HG02870 (cell line): ENCODE measurements at regions not wholly inside any gene's neighbourhood (a gene's known extent, or its start where the extent isn't known, plus 50 kb on each side); places are given as distances from the start of the nearest gene placed in this dataset.
"Not testable (repeated sequence)": the region's sequence is repeated elsewhere in the genome, so short reads cannot be mapped to it uniquely, and the experiment has no call there.

Experiments
- ATAC-seq: cut with Tn5 transposase; IDR thresholded peaks from one replicate; pipeline ENCODE4 v1.9.1; 2021; ENCODE audit warnings: mild to moderate bottlenecking, moderate library complexity; ENCODE audit not compliant: unreplicated experiment

DNA sequence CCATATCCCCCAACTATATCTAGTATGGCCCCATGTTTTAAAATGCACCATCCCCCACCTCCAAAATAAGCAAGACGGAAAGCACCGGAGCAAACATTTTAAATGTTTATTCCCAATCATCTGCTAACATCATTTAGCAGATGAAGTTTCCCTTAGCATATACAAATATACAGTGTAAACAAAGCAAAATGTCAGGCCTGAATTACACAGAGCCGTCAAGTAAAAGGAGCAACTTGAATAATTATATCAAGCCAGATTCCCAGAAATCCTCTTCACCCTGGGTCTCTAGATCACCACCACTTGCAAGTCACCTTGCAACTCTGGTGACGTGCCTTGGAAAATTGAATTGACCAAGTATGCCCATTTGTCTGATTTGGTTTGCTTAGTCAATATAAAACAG, 91.6 kb upstream of the COL1A2 start:
- no peak for ATAC-seq

GRCh38 chr7:94303695-94304094, 91.0 kb upstream of the COL1A2 start:
- ATAC-seq = no peak

DNA sequence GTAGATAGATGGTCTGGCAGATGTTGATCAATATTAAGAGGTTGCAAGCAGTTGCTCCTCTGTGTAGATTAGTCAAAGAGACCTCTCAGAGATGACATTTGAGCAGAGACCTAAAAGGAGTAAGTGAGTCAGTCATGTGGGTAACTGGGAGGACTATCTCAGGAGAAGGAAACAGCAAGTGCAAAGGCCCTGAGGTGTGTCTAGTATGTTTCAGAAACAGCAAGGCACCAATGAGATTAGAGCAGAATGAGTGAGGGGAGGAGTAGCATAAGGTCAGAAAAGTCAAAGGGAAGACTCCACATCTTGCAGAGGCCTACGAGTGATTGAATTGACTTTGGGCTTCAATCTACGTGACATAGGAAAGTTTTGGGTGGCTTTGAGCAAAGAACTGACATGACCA, 89.8 kb upstream of the COL1A2 start:
- no peak for ATAC-seq

DNA sequence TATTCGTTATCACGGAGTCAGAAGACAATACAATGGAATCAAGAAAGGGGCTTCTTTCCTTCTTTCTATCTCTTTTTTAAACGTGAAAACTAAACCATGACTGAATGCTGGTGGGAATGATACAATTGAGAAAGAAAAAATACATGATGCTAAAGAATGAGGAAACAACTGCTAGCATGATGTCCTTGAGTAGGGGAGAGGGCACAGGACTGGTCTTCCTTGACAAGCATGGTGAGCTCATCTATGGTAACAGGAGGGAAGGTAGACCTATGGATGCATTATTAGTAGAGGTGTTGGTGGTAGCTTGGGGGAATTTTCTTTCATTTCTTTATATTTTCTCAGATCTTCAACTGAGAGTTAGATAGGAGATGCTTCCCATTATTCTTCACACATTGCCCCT, 88.9 kb upstream of the COL1A2 start:
- ATAC-seq = no peak

DNA sequence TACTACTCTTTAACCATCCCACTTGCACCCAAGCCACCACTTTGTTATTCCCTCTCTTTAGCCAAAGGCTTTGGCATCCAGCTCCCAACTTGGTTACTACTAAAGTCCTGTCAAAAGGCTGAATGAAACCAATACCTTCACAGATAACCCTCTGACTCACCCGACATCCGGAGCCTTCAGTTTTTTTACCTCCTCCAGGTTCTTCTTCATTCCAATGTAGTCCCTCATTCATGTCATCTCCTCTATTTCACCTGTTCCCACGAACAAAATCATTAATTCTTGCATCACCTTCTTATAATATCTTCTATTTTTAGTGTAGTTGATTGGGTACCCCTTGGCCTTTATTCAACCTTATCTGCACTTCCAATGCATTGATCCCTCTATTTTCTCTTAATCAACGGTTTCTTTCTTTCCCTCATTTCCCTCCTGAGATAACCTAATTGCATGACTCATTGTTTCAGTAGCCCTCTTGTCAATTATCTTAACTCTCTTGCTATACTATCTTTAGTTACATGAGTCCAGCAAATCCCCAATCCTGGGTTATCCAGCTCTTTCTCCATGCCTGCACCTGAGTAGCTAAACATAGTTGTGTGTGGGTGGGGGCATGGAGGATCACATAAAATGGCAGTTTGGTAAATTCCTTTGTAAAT, 87.2 kb upstream of the COL1A2 start:
- ATAC-seq = no peak

DNA sequence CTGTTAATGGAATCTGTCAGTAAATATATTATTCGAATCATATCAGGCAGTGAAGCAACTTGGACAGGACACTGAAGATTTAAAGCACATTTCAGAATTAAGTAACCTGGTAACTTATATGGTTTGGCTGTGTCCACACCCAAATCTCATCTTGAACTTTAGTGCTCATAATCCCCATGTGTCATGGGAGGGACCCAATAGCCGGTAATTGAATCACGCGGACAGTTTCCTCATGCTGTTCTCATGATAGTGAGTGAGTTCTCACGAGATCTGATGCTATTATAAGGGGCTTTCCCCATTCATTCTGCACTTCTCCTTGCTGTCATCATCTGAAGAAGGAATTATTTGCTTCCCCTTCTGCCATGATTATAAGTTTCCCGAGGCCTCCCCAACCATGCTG, 83.2 kb upstream of the COL1A2 start:
- ATAC-seq = no peak

GRCh38 chr7:94313926-94314325, 80.8 kb upstream of the COL1A2 start:
- no peak for ATAC-seq

- ATAC-seq = no peak
Measured at GRCh38 chr7:94314413-94315410, 80.0 kb upstream of the COL1A2 start.

GRCh38 chr7:94321138-94321537, 73.6 kb upstream of the COL1A2 start:
- ATAC-seq = not testable (repeated sequence)

- no peak for ATAC-seq
Measured at GRCh38 chr7:94323844-94324243, 70.9 kb upstream of the COL1A2 start.

DNA sequence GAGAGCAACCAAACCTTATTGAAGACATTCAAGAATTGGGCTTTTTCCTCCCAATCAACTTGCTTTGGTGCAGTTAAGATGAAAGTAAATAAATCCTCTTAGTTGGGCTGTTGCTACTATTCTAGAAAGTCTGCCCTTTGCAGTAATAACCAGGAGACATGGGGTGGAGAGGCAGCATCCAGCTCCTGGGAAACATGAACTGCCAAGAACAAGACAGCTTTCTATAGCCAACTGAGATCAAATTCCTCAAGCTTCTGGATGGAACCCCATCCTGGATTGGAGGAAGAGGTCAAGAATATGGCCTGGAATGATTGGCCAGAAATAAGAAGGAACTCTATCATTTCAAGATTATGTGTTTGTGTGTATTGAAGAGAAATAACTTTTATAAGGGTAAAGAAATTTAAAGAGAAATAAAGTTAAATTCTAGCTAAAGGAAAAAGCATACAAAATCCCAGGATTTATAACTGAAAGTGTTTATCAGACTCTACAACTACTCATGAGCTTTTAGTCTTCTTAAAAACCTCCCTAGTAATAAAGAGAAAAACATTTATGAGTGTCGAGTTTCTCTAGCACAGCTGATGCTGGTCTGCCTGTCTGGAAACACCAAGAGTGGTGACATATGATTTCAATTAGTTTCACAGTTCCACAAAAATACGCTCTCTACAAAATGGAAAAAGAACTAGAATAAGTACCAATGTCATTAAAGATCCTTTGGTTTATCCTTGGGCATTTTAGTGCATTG, 70.1 kb upstream of the COL1A2 start:
- ATAC-seq = no peak

DNA sequence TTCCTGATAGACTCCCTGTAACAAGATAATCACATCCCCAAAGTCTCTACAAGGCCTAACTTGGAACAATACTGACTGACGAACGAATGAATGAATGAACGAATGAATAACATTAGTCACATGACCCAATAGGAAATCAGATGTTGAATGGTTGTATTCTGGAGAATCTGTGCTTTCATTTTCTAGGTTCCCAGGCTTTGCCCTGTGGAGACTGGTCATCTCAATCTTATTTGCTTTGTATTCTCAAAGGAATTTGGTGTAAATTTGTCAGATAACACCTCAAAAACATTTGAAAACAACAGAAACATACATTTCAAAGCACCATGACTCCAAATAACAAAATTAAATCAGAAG, 69.6 kb upstream of the COL1A2 start:
- ATAC-seq = no peak

DNA sequence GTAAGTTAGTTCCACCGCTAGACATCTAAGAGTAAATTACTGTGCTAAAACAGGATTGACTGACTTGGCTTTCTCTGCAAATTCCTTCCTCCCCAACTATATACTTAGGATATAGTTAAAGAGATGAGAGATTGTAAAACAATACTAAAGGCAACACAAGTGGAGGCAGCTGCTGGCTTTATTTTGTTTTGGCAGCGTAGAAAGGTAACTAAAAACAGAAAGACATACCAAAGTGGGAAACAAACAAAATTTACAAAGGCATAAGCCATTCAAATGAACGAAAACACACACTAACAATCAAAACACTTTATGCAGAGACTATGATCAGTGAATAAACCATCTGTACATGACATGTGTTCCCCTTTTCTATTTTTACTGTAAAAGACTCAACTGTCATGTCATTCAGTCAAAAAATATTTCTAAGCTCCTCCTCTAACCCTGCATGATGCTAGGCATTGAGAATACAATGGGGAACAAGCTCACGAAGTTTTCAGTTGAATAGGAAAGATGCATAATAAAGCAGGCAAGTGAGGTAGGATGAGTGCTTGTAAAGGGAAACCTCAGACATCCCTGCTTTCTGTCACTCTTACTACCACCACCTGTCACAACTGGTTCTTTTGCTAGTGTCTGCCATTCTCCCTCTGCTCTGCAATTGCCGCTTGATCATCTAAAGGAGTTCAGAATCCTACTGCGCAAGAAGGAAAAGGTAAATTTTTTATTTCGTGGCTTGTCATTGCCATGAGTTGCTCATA, 64.2 kb upstream of the COL1A2 start:
- ATAC-seq = no peak

DNA sequence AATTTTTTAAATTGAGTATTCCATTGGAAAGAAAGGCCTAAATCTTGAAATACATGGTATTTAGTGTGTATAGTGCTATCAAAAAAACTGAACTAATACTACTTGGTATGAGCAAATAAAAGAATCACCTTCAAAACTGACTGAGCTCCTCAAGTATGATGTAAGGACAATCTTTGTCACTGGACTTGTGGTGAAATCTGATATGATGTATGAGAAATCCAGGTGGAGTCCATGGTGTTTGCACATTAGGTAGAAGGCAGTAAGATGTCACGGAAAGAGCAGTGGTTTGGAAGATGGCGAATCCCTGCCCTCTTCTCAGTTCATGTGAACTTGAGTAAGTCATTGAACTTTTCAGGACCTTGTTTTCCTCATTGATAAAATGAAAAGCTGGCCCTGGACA, 62.1 kb upstream of the COL1A2 start:
- ATAC-seq = no peak

- no peak for ATAC-seq
Measured at GRCh38 chr7:94333810-94334209, 60.9 kb upstream of the COL1A2 start.

DNA sequence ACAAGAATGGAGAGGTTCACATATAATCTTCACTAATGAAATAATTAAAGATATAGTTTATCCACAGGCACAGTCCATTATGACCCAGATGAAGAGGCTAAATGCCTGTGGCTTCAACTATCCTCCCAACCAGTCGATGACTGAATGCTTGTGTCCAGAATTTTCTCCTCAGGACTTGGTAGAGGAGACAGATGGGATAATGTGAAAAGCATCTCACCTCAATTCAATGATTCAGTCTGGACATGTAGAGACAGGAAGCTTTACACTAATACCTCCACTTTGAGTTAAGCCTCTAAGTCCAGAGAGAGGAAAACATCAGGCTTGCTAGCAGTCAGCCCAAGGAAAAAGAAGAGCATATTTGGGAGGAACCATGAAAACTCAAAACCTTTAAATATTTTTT, 59.1 kb upstream of the COL1A2 start:
- ATAC-seq = no peak

- no peak for ATAC-seq
Measured at GRCh38 chr7:94336009-94336408, 58.7 kb upstream of the COL1A2 start.

DNA sequence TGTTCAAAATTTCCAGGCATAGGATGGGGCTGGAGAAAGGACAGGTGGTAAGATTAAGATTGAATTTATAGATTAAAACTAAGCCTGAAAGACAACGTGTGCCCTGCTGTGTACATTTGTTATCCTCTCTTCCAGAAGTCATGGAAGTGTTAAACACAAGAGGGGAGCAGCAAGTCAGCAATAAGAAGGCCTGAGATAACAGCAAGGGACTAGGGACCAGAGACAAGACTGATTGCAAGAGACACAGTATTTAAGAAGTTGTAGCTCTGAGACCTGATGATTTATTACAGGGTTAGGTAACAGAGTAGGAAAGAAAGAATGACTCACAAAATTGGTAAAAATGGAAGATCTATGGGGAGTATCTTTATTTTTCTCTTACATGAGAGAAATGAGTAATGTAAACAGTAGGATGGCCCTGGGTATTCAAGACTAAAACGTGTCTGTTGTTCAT, 55.7 kb upstream of the COL1A2 start:
- no peak for ATAC-seq

GRCh38 chr7:94344826-94345225, 49.9 kb upstream of the COL1A2 start:
- ATAC-seq = no peak
